ENCODE measurements at regions not wholly inside any gene's neighbourhood (a gene's known extent, or its start where the extent isn't known, plus 50 kb on each side); places are given as distances from the start of the nearest gene placed in this dataset.
A peak's percentile ranks its signal among the peaks of the same experiment; 100 is the strongest.
"Not testable (repeated sequence)": the region's sequence is repeated elsewhere in the genome, so short reads cannot be mapped to it uniquely, and the experiment has no call there.

DNA sequence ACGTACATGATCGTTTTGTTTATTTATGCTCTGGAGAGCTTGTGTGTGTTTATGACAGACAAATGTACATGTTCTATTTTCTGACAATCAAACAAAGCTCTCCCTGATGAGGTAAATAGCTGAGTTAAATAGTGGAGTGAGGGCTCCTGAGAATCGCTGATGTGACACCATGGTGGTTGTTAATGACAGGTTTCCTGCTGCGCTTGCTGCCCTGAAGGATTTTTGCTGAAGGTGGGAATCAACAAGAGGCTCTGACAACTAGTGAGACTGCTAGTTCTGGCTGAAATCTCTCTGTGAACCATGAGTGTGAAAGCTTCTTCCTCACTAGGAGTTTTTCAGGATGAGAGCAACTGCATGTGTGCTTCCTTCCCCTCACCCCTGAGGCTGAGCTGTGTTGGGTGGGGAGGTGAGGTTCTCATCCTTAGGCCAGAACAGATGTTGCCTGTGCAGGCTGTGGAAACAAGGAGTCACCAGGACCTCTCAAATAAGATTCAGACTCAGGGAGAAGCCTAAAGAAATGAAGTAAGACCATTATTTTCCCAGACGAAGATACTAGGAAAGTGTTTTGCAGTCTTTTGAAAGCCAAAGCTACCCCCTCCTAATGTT lies 173.4 kb upstream of the JADE1 start:
- Histone ChIP-seq H3K4me3 (no peak overlapping the region), H3K4me1 (replicated peaks in 1 of 2) (peaks cover 0 to 4% of the 10 kb centered on the region in 2 donors), H3K27ac (no peak overlapping the region)
- in situ Hi-C loops (cut with MboI; ENCODE audit: low pct_unique_long_range_greater_than_20kb in 2 of 9, low sequenced_read_pairs in 9 of 9, unreplicated experiment in 9 of 9): no loop called here
- ATAC-seq (replicated peaks in 6 of 8): peak in 7 of 8 experiments; percentile 60 to 87 (median 67)
- 23 to 96% (median 52%) methylated on average over 2 to 5 of the region's 5 CpGs; no CpG with 5 or more reads in 3 of the 10 experiments for WGBS, 10 experiments

DNA sequence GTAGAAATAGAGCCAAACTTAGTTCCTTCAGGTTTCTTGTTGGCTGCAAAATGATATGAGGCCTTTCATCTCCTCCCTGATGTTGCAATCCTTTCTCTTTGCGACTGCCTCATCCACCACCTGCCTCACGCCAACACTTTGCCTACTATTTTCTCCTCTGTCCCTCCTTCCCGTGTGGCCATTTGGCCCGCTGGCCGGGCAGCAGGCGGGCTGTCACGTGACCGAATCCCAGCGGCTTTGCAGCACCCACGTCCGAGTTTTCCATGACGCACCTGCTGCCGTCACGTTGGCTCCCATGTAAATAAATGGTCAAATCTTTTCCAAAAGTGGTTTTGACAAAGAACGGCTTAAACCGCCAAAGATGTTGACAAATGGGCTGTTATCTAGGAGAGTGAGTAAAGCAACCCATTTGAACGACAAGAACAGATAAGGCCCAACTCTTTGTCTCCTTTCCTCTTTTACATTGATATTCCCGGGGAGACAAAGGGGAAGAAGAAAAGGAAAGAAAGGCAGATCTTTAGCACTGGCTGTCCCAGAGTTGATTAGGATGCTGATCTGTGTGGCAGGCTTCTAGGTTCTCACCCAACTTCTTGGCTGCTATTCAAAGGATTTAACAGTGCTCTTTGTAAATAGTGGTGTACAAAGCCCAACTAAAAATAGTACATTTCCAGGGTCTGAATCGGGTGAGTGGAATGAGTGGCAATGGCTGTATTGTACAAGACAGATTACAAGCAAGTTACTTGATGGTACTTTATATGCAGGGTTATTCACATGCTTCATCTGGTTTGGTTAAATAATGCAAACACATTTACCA lies 174.2 kb upstream of the JADE1 start:
- ATAC-seq (replicated peaks in 6 of 8): peak in 7 of 8 experiments; percentile 60 to 91 (median 89)
- in situ Hi-C loops (cut with MboI; ENCODE audit: low pct_unique_long_range_greater_than_20kb in 2 of 9, low sequenced_read_pairs in 9 of 9, unreplicated experiment in 9 of 9): no loop called here
- Histone ChIP-seq H3K4me3 (no peak overlapping the region), H3K27ac (peak overlapping the region in 1 of 2 donors; percentile 12), H3K4me1 (replicated peaks in 1 of 2) (peaks cover 0 to 4% of the 10 kb centered on the region in 2 donors)
- WGBS, 10 experiments: 0 to 77% (median 55%) methylated on average over 1 to 18 of the region's 19 CpGs

DNA sequence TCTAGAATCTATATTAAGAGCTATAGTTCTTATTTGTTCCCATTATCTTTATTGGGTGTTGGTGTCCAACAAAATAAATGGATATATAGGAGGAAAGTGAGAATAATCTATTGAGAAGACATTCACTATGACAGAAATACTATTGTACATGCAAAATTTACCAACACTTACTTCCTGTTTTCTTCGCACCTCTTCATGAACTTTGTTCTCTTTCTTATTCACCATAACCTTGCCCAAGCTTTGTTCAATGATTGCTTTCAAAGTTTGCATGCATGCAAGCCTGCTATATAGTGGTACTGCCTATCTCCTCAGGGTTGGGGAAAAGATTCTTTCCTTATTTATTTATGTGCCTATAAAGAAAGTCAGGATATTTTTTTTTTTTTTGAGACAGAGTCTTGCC lies 176.4 kb upstream of the JADE1 start:
- Histone ChIP-seq H3K27ac (no peak overlapping the region), H3K4me3 (no peak overlapping the region), H3K4me1 (replicated peaks in 1 of 2) (peaks cover 0 to 4% of the 10 kb centered on the region in 2 donors)
- WGBS, 10 experiments: 80 to 100% (median 100%) methylated on average over 1 of the region's 1 CpG; no CpG with 5 or more reads in 2 of the 10 experiments
- no peak for ATAC-seq (replicated peaks in 6 of 8)
- in situ Hi-C loops (cut with MboI; ENCODE audit: low pct_unique_long_range_greater_than_20kb in 2 of 9, low sequenced_read_pairs in 9 of 9, unreplicated experiment in 9 of 9): no loop called here

DNA sequence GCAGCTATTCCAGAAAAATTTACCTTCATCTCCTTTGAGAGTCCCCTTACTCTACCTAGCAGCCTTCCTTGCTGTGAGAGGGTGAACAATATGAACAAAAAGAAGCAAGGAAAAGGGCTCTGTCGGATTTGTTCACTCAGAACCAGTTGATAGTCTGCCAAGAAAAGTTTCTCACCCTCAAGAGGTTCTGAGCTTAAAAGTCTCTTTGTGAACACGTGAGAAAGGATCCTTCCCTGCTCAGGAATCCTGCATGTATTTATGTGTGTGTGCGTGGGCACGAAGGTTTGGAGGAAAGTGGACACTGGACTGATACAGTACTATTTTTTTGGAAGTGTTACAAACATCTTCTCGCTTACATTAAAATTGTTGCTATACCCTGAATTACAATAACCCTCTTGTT lies 178.6 kb upstream of the JADE1 start:
- Histone ChIP-seq H3K4me1 (replicated peaks in 1 of 2) (no peaks in the 10 kb centered on the region), H3K4me3 (no peak overlapping the region), H3K27ac (no peak overlapping the region)
- WGBS, 10 experiments: 0 to 86% (median 60%) methylated on average over 1 to 5 of the region's 5 CpGs; no CpG with 5 or more reads in 1 of the 10 experiments
- no peak for ATAC-seq (replicated peaks in 6 of 8)
- in situ Hi-C loops (cut with MboI; ENCODE audit: low pct_unique_long_range_greater_than_20kb in 2 of 9, low sequenced_read_pairs in 9 of 9, unreplicated experiment in 9 of 9): no loop called here

DNA sequence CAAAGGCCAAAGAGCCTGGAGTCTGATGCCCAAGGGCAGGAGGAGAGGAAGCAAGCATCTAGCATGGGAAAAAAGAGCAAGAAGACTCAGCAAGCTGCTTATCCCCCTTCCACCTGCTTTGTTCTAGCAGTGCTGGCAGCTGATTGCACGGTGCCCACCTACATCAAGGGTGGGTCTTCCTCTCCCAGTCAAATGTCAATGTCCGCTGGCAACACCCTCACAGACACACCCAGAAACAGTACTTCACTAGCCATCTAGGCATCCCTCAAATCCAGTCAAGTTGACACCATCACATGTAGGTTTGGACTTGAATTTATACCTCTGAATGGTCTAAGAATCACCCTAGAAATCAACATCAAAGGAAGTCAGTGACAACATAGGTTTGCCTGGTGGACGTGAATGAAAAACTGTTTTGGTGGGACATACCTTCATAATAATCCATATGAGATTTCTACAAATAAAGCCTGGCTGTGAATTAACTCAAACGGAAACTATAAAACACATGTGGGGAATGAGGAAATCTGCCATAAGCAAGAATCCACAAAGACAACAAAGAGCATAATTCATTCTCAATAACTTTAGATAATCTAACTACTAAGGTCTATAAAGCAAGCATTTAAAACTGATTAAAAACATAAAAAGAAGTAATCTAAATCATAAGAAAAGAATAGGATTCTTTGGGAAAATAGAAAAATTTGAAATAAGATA lies 185.8 kb upstream of the JADE1 start:
- Histone ChIP-seq H3K4me3 (no peak overlapping the region), H3K27ac (no peak overlapping the region), H3K4me1 (replicated peaks in 1 of 2) (no peaks in the 10 kb centered on the region)
- WGBS, 10 experiments: 17 to 100% (median 90%) methylated on average over 1 to 4 of the region's 4 CpGs
- in situ Hi-C loops (cut with MboI; ENCODE audit: low pct_unique_long_range_greater_than_20kb in 2 of 9, low sequenced_read_pairs in 9 of 9, unreplicated experiment in 9 of 9): no loop called here
- ATAC-seq (replicated peaks in 6 of 8): no peak

DNA sequence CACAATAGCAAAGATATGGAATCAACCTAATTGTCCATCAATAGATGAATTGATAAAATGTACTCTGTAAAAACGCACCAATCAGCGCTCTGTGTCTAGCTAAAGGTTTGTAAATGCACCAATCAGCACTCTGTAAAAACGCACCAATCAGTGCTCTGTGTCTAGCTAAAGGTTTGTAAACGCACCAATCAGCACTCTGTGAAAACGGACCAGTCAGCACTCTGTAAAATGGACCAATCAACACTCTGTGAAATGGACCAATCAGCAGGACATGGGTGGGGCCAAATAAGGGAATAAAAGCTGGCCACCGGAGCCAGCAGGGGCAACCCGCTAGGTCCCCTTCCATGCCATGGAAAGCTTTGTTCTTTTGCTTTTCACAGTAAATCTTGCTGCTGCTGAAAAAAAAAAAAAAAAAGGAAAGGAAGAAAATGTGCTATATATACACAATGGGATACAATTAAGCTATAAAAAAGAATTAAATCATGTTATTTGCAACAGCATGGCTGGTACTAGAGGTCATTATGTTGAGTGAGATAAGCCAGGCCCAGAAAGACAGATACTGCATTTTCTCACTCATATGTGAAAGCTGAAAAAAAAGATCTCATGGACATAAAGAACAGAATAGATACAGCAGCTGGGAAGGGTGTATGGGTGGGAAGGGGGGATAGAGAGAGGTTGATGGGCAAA lies 189.1 kb upstream of the JADE1 start:
- in situ Hi-C loops (cut with MboI; ENCODE audit: low pct_unique_long_range_greater_than_20kb in 2 of 9, low sequenced_read_pairs in 9 of 9, unreplicated experiment in 9 of 9); ATAC-seq (replicated peaks in 6 of 8); H3K4me3 ChIP-seq; H3K4me1 ChIP-seq (replicated peaks in 1 of 2); H3K27ac ChIP-seq: not testable (repeated sequence)
- 40 to 100% (median 94%) methylated on average over 1 to 6 of the region's 7 CpGs; no CpG with 5 or more reads in 4 of the 10 experiments for WGBS, 10 experiments

DNA sequence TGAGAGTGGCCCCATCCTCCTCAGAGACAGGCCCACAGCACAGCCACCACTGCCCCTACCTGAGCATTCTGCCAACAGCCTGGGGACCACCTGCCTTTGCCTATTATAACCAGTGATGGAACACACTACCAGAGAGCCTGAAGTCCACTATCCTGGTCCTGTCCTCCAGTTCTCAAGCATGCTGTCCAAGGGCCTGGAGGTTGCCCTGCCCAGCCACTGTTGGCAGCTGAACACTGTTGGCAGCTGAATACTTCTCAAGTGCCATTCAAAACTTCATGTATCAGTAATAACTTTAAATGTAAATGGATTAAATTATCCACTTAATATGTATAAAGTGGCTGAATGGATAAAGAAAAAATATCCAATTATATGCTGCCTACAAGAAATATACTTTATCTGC lies 194.3 kb upstream of the JADE1 start:
- Histone ChIP-seq H3K4me3 (no peak overlapping the region), H3K4me1 (replicated peaks in 1 of 2) (peaks cover 4 to 6% of the 10 kb centered on the region in 2 donors), H3K27ac (no peak overlapping the region)
- ATAC-seq (replicated peaks in 6 of 8): no peak
- in situ Hi-C loops (cut with MboI; ENCODE audit: low pct_unique_long_range_greater_than_20kb in 2 of 9, low sequenced_read_pairs in 9 of 9, unreplicated experiment in 9 of 9): no loop called here

DNA sequence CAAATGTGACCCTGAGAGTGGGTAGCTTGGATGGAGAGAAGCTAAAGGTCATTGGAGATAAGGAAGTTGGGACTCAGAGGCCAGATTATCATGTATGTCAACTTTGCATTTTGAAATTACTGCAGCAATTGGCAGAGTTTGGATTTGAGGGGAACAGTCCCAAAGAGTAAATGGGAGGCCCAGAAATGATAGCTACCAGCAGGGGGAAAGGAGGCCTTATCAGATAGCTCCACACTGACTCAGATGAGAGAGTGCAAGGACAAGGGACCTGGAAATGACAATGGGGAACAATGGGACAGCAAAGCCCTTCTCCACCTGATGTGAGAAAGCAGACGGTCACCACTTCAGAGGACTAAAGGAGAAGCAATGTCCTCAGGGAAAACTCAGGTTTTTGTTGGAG lies 201.5 kb upstream of the JADE1 start:
- WGBS, 10 experiments: 40 to 100% (median 83%) methylated on average over 1 of the region's 1 CpG; no CpG with 5 or more reads in 3 of the 10 experiments
- Histone ChIP-seq H3K27ac (no peak overlapping the region), H3K4me1 (replicated peaks in 1 of 2) (peaks cover 4 to 6% of the 10 kb centered on the region in 2 donors), H3K4me3 (no peak overlapping the region)
- ATAC-seq (replicated peaks in 6 of 8): no peak
- in situ Hi-C loops (cut with MboI; ENCODE audit: low pct_unique_long_range_greater_than_20kb in 2 of 9, low sequenced_read_pairs in 9 of 9, unreplicated experiment in 9 of 9): no loop called here

DNA sequence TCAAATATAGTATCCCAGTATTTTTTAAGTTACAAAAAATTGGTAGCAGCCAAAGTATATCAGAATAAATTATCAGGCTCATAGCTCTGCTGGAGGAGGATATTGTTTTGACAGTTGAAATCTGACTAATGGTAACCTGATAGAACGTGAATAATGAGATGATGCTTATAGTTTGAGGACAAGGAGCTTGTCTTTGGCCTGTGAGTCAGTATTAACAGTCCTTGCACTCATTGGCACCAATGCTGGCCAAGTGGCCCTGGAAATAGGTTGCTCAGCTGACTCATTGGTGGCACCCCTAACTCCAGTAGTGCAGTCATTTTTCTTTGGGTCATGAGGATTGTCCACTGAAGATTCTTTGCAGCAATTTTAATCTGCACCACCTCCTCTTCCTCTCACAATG lies 203.3 kb upstream of the JADE1 start:
- 0 to 100% (median 45%) methylated on average over 1 of the region's 1 CpG; no CpG with 5 or more reads in 2 of the 10 experiments for WGBS, 10 experiments
- peaks cover 0 to 7% of the 10 kb centered on the region in 2 donors for H3K4me1 ChIP-seq (replicated peaks in 1 of 2)
- ATAC-seq (replicated peaks in 6 of 8): no peak
- H3K4me3 ChIP-seq: no peak overlapping the region
- in situ Hi-C loops (cut with MboI; ENCODE audit: low pct_unique_long_range_greater_than_20kb in 2 of 9, low sequenced_read_pairs in 9 of 9, unreplicated experiment in 9 of 9): no loop called here
- no peak overlapping the region for H3K27ac ChIP-seq

DNA sequence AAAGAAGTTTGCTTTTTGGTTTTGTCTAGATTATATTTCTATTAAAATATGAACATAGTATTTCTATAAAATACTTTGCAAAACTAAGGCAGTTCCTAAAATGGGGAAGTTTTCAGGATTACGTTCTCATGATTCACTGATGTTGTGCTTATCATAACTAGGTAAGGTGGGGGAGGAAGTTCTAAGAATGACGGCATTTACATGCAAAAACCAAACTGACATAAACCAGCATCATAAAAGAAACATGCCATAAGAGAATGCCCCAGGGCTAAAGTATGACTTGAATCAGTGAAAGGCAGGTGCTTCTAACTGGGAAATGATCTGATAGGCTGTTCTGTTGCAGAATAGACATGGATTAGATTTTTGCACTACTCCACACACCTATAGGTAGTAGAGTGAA lies 204.7 kb upstream of the JADE1 start:
- 40 to 100% (median 80%) methylated on average over 1 to 2 of the region's 2 CpGs; no CpG with 5 or more reads in 1 of the 10 experiments for WGBS, 10 experiments
- Histone ChIP-seq H3K27ac (no peak overlapping the region), H3K4me3 (no peak overlapping the region), H3K4me1 (replicated peaks in 1 of 2) (peaks cover 0 to 17% of the 10 kb centered on the region in 2 donors)
- ATAC-seq (replicated peaks in 6 of 8): no peak
- in situ Hi-C loops (cut with MboI; ENCODE audit: low pct_unique_long_range_greater_than_20kb in 2 of 9, low sequenced_read_pairs in 9 of 9, unreplicated experiment in 9 of 9): no loop called here

DNA sequence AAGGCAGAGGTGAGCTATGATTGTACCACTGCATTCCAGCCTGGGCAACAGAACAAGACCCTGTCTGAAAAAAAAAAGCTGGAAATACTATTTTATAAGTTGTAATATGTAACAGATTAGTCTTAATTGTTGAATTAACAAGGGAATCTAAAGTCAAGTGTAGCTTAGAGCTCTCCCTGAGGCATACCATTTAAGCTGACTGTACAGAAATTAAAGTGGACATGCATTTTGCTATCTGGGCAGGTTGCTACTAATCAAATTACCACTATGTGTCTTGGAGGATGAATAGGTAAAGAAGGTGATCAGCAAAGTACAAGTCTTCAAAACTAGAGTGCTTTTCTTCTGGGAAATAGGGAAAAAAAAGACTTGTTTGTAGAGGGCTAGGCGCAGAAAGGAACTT lies 205.3 kb upstream of the JADE1 start:
- ATAC-seq (replicated peaks in 6 of 8): no peak
- 89 to 100% (median 100%) methylated on average over 1 of the region's 1 CpG; no CpG with 5 or more reads in 2 of the 10 experiments for WGBS, 10 experiments
- Histone ChIP-seq H3K4me3 (no peak overlapping the region), H3K27ac (no peak overlapping the region), H3K4me1 (replicated peaks in 1 of 2) (peaks cover 0 to 17% of the 10 kb centered on the region in 2 donors)
- in situ Hi-C loops (cut with MboI; ENCODE audit: low pct_unique_long_range_greater_than_20kb in 2 of 9, low sequenced_read_pairs in 9 of 9, unreplicated experiment in 9 of 9): no loop called here

DNA sequence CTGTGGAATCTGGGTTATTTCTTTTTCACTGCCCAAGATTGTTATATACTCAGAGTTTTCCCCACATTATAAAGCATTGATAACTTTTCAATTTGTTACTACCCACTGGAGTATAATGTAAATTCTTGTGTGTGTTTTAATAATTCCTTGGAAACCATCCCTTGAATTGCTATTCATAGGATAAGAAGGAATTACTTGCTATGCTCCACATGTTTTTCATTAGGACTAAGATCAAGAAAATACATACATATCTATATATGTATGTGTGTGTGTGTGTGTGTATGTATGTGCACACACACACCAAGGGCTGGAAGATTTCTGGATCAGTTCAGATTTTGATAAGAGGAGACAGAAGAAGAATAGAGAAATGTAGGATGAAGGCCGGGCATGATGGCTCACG lies 206.4 kb upstream of the JADE1 start:
- ATAC-seq (replicated peaks in 6 of 8): no peak
- in situ Hi-C loops (cut with MboI; ENCODE audit: low pct_unique_long_range_greater_than_20kb in 2 of 9, low sequenced_read_pairs in 9 of 9, unreplicated experiment in 9 of 9): no loop called here
- 69 to 100% (median 100%) methylated on average over 2 of the region's 2 CpGs; no CpG with 5 or more reads in 7 of the 10 experiments for WGBS, 10 experiments
- H3K4me1 ChIP-seq (replicated peaks in 1 of 2): peaks cover 0 to 17% of the 10 kb centered on the region in 2 donors
- H3K27ac ChIP-seq: no peak overlapping the region
- H3K4me3 ChIP-seq: no peak overlapping the region
